ENCODE measurements at regions not wholly inside any gene's neighbourhood (a gene's known extent, or its start where the extent isn't known, plus 50 kb on each side); places are given as distances from the start of the nearest gene placed in this dataset.
A peak's percentile ranks its signal among the peaks of the same experiment; 100 is the strongest.

DNA sequence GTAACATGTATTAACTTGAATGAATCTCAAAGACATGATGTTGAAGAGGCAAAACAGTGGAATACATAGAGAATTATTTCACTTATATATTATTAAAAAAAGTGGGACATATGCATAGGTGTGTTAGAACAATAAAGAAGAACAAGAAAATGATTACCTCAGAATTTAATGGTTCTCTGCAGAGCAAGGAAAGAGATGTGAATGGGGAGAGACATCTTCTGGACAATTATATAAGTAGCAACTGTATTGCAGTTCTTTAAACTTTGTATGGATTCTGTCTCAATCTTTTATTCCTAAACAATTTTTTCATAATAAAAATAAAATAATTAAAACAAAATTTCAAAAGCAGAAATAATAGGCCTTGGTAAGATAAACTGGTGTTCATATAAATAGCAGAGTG is 674.9 kb upstream of the ADGRL4 start:
- TF ChIP-seq, protein P1, sequence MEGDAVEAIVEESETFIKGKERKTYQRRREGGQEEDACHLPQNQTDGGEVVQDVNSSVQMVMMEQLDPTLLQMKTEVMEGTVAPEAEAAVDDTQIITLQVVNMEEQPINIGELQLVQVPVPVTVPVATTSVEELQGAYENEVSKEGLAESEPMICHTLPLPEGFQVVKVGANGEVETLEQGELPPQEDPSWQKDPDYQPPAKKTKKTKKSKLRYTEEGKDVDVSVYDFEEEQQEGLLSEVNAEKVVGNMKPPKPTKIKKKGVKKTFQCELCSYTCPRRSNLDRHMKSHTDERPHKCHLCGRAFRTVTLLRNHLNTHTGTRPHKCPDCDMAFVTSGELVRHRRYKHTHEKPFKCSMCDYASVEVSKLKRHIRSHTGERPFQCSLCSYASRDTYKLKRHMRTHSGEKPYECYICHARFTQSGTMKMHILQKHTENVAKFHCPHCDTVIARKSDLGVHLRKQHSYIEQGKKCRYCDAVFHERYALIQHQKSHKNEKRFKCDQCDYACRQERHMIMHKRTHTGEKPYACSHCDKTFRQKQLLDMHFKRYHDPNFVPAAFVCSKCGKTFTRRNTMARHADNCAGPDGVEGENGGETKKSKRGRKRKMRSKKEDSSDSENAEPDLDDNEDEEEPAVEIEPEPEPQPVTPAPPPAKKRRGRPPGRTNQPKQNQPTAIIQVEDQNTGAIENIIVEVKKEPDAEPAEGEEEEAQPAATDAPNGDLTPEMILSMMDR (conservative IDR thresholded peaks at IDR 0.05): peak; percentile 68
- H3K27ac ChIP-seq: no peak overlapping the region

DNA sequence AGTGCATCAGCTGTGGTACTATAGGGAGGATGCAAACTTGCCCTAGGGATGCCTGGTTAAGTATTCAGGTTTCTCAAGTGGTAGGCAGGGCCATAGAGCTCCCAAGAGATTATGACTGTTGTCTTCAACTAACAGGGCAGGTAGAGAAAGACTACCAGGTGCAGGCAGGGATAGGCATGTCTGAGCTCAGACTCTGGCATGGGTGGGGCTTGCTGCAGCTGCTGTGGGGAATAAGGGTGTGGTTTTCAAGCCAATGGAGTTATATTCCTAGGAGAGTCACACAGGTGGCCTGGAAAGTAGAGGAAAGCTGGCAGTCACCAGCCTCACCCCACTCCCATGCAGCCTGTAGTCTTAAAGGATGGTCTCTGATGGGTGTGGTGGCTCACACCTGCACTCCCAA is 673.4 kb upstream of the ADGRL4 start:
- TF ChIP-seq, protein P1 (conservative IDR thresholded peaks at IDR 0.05): no peak

DNA sequence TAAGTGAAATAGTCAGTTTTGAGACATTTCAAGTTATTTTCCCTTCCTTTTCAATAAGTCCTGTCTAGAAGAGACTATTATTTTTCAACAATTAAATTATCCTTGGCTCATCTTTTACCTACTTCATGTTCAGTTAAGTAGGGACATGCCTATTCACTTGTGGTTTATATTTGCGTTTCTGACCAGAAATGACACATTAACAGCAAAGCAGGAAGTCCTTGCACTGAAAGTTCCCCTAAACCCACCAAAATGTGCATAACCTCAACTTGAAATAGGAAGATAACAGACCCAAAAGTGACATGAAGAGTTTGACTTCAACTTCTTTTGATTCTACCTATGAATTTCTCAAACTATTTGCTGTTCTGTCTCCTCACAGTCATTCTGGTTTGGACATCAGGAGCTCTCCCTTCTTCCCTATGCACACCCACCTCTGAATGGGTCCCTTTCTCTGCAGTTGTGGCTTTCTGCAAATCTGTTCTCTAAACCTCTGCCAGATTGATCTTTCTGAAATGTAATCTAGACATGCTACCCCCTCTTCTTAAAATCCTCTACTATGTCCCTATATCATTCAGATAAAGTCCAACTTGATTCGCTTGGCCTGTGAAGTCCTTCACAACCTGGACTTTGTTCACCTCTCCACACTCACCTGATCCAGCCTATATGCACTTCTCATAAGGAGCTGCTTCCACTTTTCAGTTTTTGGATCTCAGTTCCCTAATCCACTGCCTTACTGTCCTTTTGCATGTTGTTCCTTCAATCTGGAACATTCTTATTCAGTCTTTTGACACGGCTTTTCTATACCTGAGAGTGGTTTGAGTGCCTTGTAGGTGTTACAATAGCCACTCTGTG is 661.5 kb upstream of the ADGRL4 start:
- TF ChIP-seq, protein P1 (conservative IDR thresholded peaks at IDR 0.05): no peak

More for the DNA sequence above, 673.4 kb upstream of the ADGRL4 start:
- no peak overlapping the region for H3K27ac ChIP-seq

DNA sequence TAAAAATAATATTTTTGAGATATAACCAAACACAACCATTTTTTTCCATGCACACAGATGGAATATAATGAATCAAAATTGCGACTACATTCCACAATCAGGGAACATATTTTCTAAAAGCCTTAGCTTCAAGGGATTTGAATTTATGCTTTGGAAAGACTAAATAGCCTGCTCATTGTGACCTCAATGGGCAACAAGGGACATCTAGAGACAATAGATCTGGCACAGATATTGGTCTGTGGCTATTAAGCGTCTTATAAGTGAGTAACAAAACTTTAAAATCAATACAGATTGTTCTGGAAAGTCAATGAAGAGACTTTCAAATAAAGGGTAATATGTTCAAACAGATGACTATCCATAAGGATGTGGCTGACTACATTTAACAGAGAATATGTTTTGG is 660.6 kb upstream of the ADGRL4 start:
- TF ChIP-seq, protein P1 (conservative IDR thresholded peaks at IDR 0.05): no peak
- H3K27ac ChIP-seq: no peak overlapping the region

More for the DNA sequence above, 661.5 kb upstream of the ADGRL4 start:
- no peak overlapping the region for H3K27ac ChIP-seq

DNA sequence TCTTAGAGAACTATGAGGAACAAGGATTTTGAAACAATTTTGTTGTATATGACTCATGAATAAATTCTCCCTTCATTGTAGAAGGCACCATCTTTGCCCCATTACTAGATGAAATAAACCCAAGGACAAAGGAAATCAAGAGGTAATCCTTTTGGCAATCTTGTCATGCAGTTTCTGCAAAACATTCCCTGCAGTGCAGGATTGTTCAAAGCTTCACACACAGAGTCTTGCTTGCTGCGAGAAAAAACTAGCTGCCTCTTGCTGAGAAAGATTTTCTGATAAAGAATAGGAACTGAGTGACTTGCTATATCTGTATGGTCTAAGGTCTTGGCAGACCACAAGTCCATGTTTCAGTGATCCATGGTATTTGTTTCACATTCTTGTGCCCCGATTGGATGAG is 657.4 kb upstream of the ADGRL4 start:
- TF ChIP-seq, protein P1 (conservative IDR thresholded peaks at IDR 0.05): no peak
- no peak overlapping the region for H3K27ac ChIP-seq

DNA sequence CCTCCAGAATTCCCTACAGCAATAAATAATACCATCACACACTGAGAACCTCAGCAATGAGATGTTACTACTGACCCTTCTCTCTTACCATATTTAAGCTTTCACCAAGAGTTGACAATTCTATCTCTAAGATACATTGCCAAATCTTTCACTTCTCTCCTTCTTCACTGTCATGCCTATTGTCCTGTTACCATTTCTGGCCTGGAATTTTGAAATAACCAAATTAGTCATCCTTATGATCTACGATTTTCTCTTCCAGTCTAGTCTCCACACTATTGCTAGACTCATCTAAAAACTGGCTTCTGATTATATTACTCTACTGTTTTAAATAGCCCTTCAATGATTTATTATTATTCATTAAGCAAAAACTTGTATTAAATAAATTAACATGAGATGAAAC is 656.1 kb upstream of the ADGRL4 start:
- no peak overlapping the region for H3K27ac ChIP-seq
- TF ChIP-seq, protein P1 (conservative IDR thresholded peaks at IDR 0.05): no peak

DNA sequence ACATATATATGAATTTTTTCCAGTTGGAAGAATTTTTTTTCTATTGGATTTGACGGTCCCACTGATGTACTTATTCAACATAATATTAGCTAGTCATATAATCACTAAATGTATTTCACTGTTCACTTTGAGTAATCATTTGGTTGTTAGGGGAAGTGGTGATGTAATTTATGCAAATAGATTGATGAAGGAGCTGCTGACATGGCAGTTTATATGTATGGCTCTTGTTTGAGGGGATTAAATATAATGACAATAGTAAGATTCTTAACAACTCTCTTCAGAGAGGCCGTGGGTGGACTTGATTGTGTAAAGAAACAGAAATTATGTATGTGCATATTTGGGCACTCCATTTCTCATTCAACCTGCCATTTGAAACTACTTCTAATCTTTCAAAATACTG is 653.6 kb upstream of the ADGRL4 start:
- TF ChIP-seq, protein P1 (conservative IDR thresholded peaks at IDR 0.05): no peak
- H3K27ac ChIP-seq: no peak overlapping the region
